Mesenchymal stem cell (in vitro differentiated cells and primary cell): ENCODE measurements at regions not wholly inside any gene's neighbourhood (a gene's known extent, or its start where the extent isn't known, plus 50 kb on each side); places are given as distances from the start of the nearest gene placed in this dataset.
A peak's percentile ranks its signal among the peaks of the same experiment; 100 is the strongest.

Source experiments
- DNase-seq: peaks from one replicate; pipeline ENCODE4 v3.0.0-alpha.2; 2013
- H2AFZ ChIP-seq: one replicate; pipeline ENCODE4 v1.6.1; 2013; ENCODE audit warnings: low read depth, mild to moderate bottlenecking, control low read depth, inconsistent platforms, low read length, moderate library complexity
- H2AK5ac ChIP-seq: 2 replicates; pipeline ENCODE4 v1.6.1; 2013; ENCODE audit warnings: low read length, moderate library complexity, mild to moderate bottlenecking, inconsistent platforms; ENCODE audit not compliant: severe bottlenecking
- H2BK120ac ChIP-seq: one replicate; pipeline ENCODE4 v1.6.1; 2013; ENCODE audit warnings: low read depth, mild to moderate bottlenecking, inconsistent platforms, low read length, moderate library complexity
- H2BK12ac ChIP-seq, 2 experiments: one replicate each; pipeline ENCODE4 v1.6.1; 2013; ENCODE audit warnings: inconsistent platforms in 2 of 2, low read length in 2 of 2, mild to moderate bottlenecking in 2 of 2, moderate library complexity in 2 of 2, control low read depth in 1 of 2
- H2BK15ac ChIP-seq: one replicate; pipeline ENCODE4 v1.6.1; 2013; ENCODE audit warnings: mild to moderate bottlenecking, low read depth, inconsistent platforms; ENCODE audit not compliant: poor library complexity, severe bottlenecking
- H2BK5ac ChIP-seq: 2 replicates; pipeline ENCODE4 v1.6.1; 2013; ENCODE audit warnings: low read depth, mild to moderate bottlenecking, low read length, control low read depth, inconsistent platforms; ENCODE audit not compliant: poor library complexity, severe bottlenecking
- H3K14ac ChIP-seq, 2 experiments: one replicate each; pipeline ENCODE4 v1.6.1; 2013; ENCODE audit warnings: inconsistent platforms in 2 of 2, low read length in 2 of 2, control low read depth in 1 of 2, mild to moderate bottlenecking in 1 of 2, moderate library complexity in 1 of 2
- H3K18ac ChIP-seq, 2 experiments: one replicate each; pipeline ENCODE4 v1.6.1; 2013; ENCODE audit warnings: inconsistent platforms in 2 of 2, low read length in 2 of 2, control low read depth in 1 of 2, low read depth in 1 of 2, mild to moderate bottlenecking in 1 of 2
- H3K23ac ChIP-seq, 2 experiments: one replicate each; pipeline ENCODE4 v1.6.1; 2013; ENCODE audit warnings: inconsistent platforms in 2 of 2, low read length in 2 of 2, mild to moderate bottlenecking in 2 of 2, moderate library complexity in 2 of 2, control low read depth in 1 of 2
- H3K27ac ChIP-seq: 2 replicates; pipeline ENCODE4 v1.5.1; 2013; ENCODE audit warnings: mild to moderate bottlenecking, moderate library complexity, low read length, control low read depth, inconsistent platforms; ENCODE audit not compliant: poor library complexity, severe bottlenecking
- H3K27me3 ChIP-seq, 2 experiments: 2 replicates each; pipeline versions ENCODE4 v1.6.1 to v1.7.0; 2013; ENCODE audit warnings: low read length in 2 of 2, mild to moderate bottlenecking in 2 of 2, moderate library complexity in 2 of 2, control low read depth in 1 of 2, inconsistent platforms in 1 of 2; ENCODE audit not compliant: control insufficient read depth in 1 of 2, insufficient read depth in 1 of 2
- H3K36me3 ChIP-seq, 2 experiments: 2 replicates each; pipeline versions ENCODE4 v1.6.1 to v1.7.0; 2013; ENCODE audit warnings: low read length in 2 of 2, control low read depth in 1 of 2, inconsistent platforms in 1 of 2, low read depth in 1 of 2, mild to moderate bottlenecking in 1 of 2; ENCODE audit not compliant: insufficient read depth in 2 of 2, control insufficient read depth in 1 of 2
- H3K4ac ChIP-seq, 2 experiments: one replicate each; pipeline ENCODE4 v1.6.1; 2013; ENCODE audit warnings: inconsistent platforms in 2 of 2, low read length in 2 of 2, mild to moderate bottlenecking in 2 of 2, moderate library complexity in 2 of 2, control low read depth in 1 of 2, low read depth in 1 of 2
- H3K4me1 ChIP-seq: 2 replicates; pipeline ENCODE4 v1.6.1; 2013; ENCODE audit warnings: low read depth, low read length, control low read depth; ENCODE audit not compliant: control insufficient read depth, insufficient read depth
- H3K4me2 ChIP-seq: 2 replicates; pipeline ENCODE4 v1.6.1; 2013; ENCODE audit warnings: low read length, mild to moderate bottlenecking, inconsistent platforms; ENCODE audit not compliant: poor library complexity, severe bottlenecking
- H3K4me3 ChIP-seq, 2 experiments: 2 replicates each; pipeline versions ENCODE4 v1.5.1 to v1.7.0; 2013; ENCODE audit warnings: low read length in 2 of 2, mild to moderate bottlenecking in 2 of 2, control low read depth in 1 of 2, low read depth in 1 of 2; ENCODE audit not compliant: insufficient read depth in 1 of 2
- H3K79me1 ChIP-seq: replicated peaks from 2 replicates; pipeline ENCODE4 v1.6.1; 2013; ENCODE audit warnings: mild to moderate bottlenecking, control low read depth, low read length, inconsistent platforms; ENCODE audit not compliant: poor library complexity, severe bottlenecking
- H3K9ac ChIP-seq: 2 replicates; pipeline ENCODE4 v1.7.0; 2013; ENCODE audit warnings: mild to moderate bottlenecking, low read length, moderate library complexity
- H3K9me3 ChIP-seq: 2 replicates; pipeline ENCODE4 v1.7.0; 2013; ENCODE audit warnings: mild to moderate bottlenecking, low read length; ENCODE audit not compliant: control insufficient read depth
- H4K8ac ChIP-seq: one replicate; pipeline ENCODE4 v1.6.1; 2013; ENCODE audit warnings: inconsistent platforms, mild to moderate bottlenecking, low read length, moderate library complexity
- H4K91ac ChIP-seq: one replicate; pipeline ENCODE4 v1.6.1; 2013; ENCODE audit warnings: mild to moderate bottlenecking, low read length, inconsistent platforms
- WGBS: methylation state at CpG from one replicate; pipeline ENCODE4 v1.1.7; 2013; ENCODE audit warnings: mixed read lengths; 5-methylcytosine and 5-hydroxymethylcytosine counted together

GRCh38 chr7:66539264-66539623 lies 89.4 kb upstream of the KCTD7 start:
- H2BK15ac ChIP-seq: no peak overlapping the region
- H3K4ac ChIP-seq: no peak overlapping the region
- no peak overlapping the region for H2AFZ ChIP-seq
- no peak for DNase-seq
- peaks cover 35 to 54% of the 10 kb centered on the region in 2 experiments for H3K36me3 ChIP-seq
- H3K27ac ChIP-seq: no peak overlapping the region
- no peaks in the 10 kb centered on the region for H3K27me3 ChIP-seq
- no peak overlapping the region for H3K14ac ChIP-seq
- no peak overlapping the region for H2AK5ac ChIP-seq
- peaks cover 11% of the 10 kb centered on the region for H3K4me1 ChIP-seq
- no peak overlapping the region for H3K23ac ChIP-seq
- H4K8ac ChIP-seq: no peak overlapping the region
- H3K4me3 ChIP-seq: no peak overlapping the region
- no peaks in the 10 kb centered on the region for H3K9me3 ChIP-seq
- H3K79me1 ChIP-seq: peaks cover 18% of the 10 kb centered on the region
- no peak overlapping the region for H3K18ac ChIP-seq
- H3K9ac ChIP-seq: no peak overlapping the region
- H4K91ac ChIP-seq: no peak overlapping the region
- WGBS: 98% methylated on average over 3 of the region's 3 CpGs
- H2BK5ac ChIP-seq: no peak overlapping the region
- H2BK12ac ChIP-seq: no peak overlapping the region
- H2BK120ac ChIP-seq: no peak overlapping the region
- H3K4me2 ChIP-seq: no peak overlapping the region

DNA sequence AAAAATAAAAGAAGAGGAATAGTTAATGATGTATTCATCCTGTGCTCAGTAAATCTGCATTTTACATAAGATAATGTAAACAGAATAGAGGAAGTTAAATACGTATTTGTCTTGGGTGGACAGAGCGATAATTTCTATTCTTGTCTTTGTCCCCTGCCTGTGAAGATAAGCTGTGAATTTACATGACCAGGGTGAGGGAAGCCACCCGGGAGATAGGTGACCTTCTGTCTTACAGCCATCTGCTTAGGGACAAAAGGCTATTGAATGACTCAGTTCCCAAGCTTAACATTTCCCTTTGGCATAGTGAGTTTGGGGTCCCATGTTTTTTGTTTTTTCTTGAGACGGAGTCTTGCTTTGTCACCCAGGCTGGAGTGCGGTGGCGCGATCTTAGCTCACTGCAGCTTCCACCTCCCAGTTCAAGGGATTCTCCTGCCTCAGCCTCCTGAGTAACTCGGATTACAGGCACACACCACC lies 88.7 kb upstream of the KCTD7 start:
- Histone ChIP-seq H3K9me3 (no peaks in the 10 kb centered on the region), H2BK5ac (no peak overlapping the region), H3K79me1 (peaks cover 18% of the 10 kb centered on the region), H2BK120ac (no peak overlapping the region), H3K4me1 (peaks cover 11% of the 10 kb centered on the region), H3K14ac (no peak overlapping the region), H4K8ac (no peak overlapping the region), H2AFZ (no peak overlapping the region), H2AK5ac (no peak overlapping the region), H2BK15ac (no peak overlapping the region), H3K4me3 (no peak overlapping the region), H3K36me3 (peaks cover 42 to 60% of the 10 kb centered on the region in 2 experiments), H3K4ac (no peak overlapping the region), H2BK12ac (no peak overlapping the region), H3K18ac (no peak overlapping the region), H3K9ac (no peak overlapping the region), H4K91ac (no peak overlapping the region), H3K27ac (no peak overlapping the region), H3K27me3 (no peaks in the 10 kb centered on the region), H3K23ac (no peak overlapping the region), H3K4me2 (no peak overlapping the region)
- WGBS: 88% methylated on average over 8 of the region's 8 CpGs
- DNase-seq: no peak

GRCh38 chr7:66542049-66542448 lies 86.6 kb upstream of the KCTD7 start:
- Histone ChIP-seq H2BK15ac (no peak overlapping the region), H3K4me3 (no peak overlapping the region), H3K9me3 (no peaks in the 10 kb centered on the region), H3K79me1 (peaks cover 21% of the 10 kb centered on the region), H3K36me3 (peaks cover 44 to 66% of the 10 kb centered on the region in 2 experiments), H3K27me3 (no peaks in the 10 kb centered on the region), H4K91ac (no peak overlapping the region), H2BK120ac (no peak overlapping the region), H3K4ac (no peak overlapping the region), H4K8ac (no peak overlapping the region), H3K4me2 (no peak overlapping the region), H3K18ac (no peak overlapping the region), H3K9ac (no peak overlapping the region), H2BK5ac (no peak overlapping the region), H3K14ac (no peak overlapping the region), H3K4me1 (peaks cover 8% of the 10 kb centered on the region), H3K23ac (no peak overlapping the region), H2BK12ac (no peak overlapping the region), H2AFZ (no peak overlapping the region), H3K27ac (no peak overlapping the region), H2AK5ac (no peak overlapping the region)
- 89% methylated on average over 4 of the region's 5 CpGs for whole genome bisulfite sequencing
- peak; percentile 16 for DNase-seq

DNA sequence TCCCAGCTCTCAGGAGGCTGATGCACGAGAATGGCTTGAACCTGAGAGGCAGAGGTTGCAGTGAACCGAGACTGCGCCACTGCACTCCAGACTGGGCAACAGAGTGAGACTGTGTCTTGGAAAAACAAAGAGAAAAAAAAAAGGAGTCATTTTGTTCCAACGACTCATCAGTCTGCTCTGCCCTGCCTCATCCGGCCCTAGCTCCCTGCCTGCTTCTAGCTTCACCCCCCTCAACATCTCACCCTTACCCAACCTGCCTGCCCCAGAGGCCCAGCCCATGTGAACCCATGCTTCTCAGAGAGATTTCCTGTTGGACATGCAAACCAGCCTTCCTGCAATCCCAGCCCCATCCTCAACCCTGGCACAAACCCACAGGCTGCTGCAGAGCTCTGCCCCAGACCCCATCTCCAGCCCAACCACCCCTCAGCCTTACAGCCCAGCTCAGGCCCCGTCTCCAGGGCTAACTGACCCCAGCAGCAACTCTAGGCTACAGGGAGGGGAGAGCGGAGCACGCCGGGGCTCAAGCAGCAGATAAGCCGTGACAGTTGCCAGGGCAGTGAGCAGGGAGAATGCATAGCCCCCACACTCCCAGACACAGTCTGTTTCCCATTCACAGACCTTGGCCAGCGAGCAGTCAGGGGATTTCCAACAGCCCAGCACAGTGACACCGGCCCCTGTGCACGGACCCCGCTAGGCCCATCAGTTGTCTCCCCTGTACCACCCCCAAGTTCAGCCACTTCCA lies 86.0 kb upstream of the KCTD7 start:
- Histone ChIP-seq H2BK12ac (no peak overlapping the region), H3K79me1 (peaks cover 20% of the 10 kb centered on the region), H3K27ac (peak overlapping the region; percentile 4), H3K9me3 (no peaks in the 10 kb centered on the region), H4K91ac (no peak overlapping the region), H2BK5ac (no peak overlapping the region), H3K27me3 (no peaks in the 10 kb centered on the region), H3K14ac (peak overlapping the region in 1 of 2 experiments; percentile 6), H3K4me1 (peaks cover 7% of the 10 kb centered on the region), H3K36me3 (peaks cover 48 to 67% of the 10 kb centered on the region in 2 experiments), H4K8ac (no peak overlapping the region), H3K18ac (peak overlapping the region in 1 of 2 experiments; percentile 25), H2BK120ac (no peak overlapping the region), H3K9ac (no peak overlapping the region), H2AK5ac (no peak overlapping the region), H2BK15ac (no peak overlapping the region), H3K4me2 (no peak overlapping the region), H3K23ac (no peak overlapping the region), H2AFZ (no peak overlapping the region), H3K4me3 (no peak overlapping the region), H3K4ac (no peak overlapping the region)
- DNase-seq: peak; percentile 22
- 68% methylated on average over 13 of the region's 14 CpGs for WGBS
